Ishikawa (cell line): ENCODE measurements at regions not wholly inside any gene's neighbourhood (a gene's known extent, or its start where the extent isn't known, plus 50 kb on each side); places are given as distances from the start of the nearest gene placed in this dataset.

Experiments used
- CEBPB ChIP-seq: IDR thresholded peaks from 2 replicates; pipeline ENCODE4 v1.6.1; 2012
- CREB1 ChIP-seq: IDR thresholded peaks from 2 replicates; pipeline ENCODE4 v1.6.1; 2012; ENCODE audit warnings: low read depth
- EGR1 ChIP-seq: IDR thresholded peaks from 2 replicates; pipeline ENCODE4 v1.6.1; 2012
- EP300 ChIP-seq: IDR thresholded peaks from 2 replicates; pipeline ENCODE4 v1.6.1; 2012; ENCODE audit warnings: borderline replicate concordance
- FOXM1 ChIP-seq: IDR thresholded peaks from 2 replicates; pipeline ENCODE4 v1.6.1; 2012; ENCODE audit warnings: low read depth, borderline replicate concordance
- NFIC ChIP-seq: IDR thresholded peaks from 2 replicates; pipeline ENCODE4 v1.6.1; 2012
- RAD21 ChIP-seq: IDR thresholded peaks from 2 replicates; pipeline ENCODE4 v1.6.1; 2012; ENCODE audit warnings: low read depth
- TAF1 ChIP-seq: IDR thresholded peaks from 2 replicates; pipeline ENCODE4 v1.6.1; 2012; ENCODE audit warnings: low read depth, mild to moderate bottlenecking
- TCF12 ChIP-seq: IDR thresholded peaks from 2 replicates; pipeline ENCODE4 v1.6.1; 2012; ENCODE audit warnings: low read depth
- TEAD4 ChIP-seq: IDR thresholded peaks from 2 replicates; pipeline ENCODE4 v1.6.1; 2012
- YY1 ChIP-seq: IDR thresholded peaks from 2 replicates; pipeline ENCODE4 v1.6.1; 2012; ENCODE audit warnings: low read depth
- ZBTB7A ChIP-seq: IDR thresholded peaks from 2 replicates; pipeline ENCODE4 v1.6.1; 2012; ENCODE audit warnings: low read depth
- TF ChIP-seq, protein P1 (sequence below): IDR thresholded peaks from 2 replicates; pipeline ENCODE4 v1.6.1; 2012; ENCODE audit warnings: low read depth, mild to moderate bottlenecking
- TF ChIP-seq, protein P2 (sequence below): IDR thresholded peaks from 2 replicates; pipeline ENCODE4 v1.6.1; 2012
- TF ChIP-seq, protein P3 (sequence below): IDR thresholded peaks from 2 replicates; pipeline ENCODE4 v1.6.1; 2012

DNA sequence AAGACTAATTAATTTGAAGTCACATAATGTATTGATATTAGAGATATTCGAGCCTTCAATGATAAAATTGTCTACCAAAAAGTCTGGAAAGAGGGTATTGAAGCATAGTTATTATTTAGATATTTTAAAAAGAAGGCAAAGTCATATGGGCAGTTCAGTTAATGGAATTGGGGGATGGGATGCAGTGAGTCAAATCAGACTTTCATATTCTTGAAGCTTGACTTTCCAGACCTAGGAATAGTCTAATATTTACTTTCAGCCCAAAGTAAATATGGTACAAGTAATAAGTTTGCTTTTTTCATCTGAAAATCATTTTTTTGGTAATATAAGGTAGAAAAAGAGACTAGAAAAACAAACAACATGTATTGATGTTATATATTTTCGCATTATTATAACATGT, 2017.8 kb downstream of the C4orf33 start:
- no peak for TF ChIP-seq CEBPB
- no peak for TF ChIP-seq ZBTB7A
- TF ChIP-seq TCF12 = no peak
- TF ChIP-seq EP300 = no peak
- TF ChIP-seq CREB1 = no peak
- no peak for TF ChIP-seq FOXM1
- TF ChIP-seq, protein P1, sequence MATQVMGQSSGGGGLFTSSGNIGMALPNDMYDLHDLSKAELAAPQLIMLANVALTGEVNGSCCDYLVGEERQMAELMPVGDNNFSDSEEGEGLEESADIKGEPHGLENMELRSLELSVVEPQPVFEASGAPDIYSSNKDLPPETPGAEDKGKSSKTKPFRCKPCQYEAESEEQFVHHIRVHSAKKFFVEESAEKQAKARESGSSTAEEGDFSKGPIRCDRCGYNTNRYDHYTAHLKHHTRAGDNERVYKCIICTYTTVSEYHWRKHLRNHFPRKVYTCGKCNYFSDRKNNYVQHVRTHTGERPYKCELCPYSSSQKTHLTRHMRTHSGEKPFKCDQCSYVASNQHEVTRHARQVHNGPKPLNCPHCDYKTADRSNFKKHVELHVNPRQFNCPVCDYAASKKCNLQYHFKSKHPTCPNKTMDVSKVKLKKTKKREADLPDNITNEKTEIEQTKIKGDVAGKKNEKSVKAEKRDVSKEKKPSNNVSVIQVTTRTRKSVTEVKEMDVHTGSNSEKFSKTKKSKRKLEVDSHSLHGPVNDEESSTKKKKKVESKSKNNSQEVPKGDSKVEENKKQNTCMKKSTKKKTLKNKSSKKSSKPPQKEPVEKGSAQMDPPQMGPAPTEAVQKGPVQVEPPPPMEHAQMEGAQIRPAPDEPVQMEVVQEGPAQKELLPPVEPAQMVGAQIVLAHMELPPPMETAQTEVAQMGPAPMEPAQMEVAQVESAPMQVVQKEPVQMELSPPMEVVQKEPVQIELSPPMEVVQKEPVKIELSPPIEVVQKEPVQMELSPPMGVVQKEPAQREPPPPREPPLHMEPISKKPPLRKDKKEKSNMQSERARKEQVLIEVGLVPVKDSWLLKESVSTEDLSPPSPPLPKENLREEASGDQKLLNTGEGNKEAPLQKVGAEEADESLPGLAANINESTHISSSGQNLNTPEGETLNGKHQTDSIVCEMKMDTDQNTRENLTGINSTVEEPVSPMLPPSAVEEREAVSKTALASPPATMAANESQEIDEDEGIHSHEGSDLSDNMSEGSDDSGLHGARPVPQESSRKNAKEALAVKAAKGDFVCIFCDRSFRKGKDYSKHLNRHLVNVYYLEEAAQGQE = no peak
- TF ChIP-seq RAD21 = no peak
- no peak for TF ChIP-seq EGR1
- no peak for TF ChIP-seq TEAD4
- TF ChIP-seq, protein P2, sequence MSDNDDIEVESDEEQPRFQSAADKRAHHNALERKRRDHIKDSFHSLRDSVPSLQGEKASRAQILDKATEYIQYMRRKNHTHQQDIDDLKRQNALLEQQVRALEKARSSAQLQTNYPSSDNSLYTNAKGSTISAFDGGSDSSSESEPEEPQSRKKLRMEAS = no peak
- no peak for TF ChIP-seq TAF1

DNA sequence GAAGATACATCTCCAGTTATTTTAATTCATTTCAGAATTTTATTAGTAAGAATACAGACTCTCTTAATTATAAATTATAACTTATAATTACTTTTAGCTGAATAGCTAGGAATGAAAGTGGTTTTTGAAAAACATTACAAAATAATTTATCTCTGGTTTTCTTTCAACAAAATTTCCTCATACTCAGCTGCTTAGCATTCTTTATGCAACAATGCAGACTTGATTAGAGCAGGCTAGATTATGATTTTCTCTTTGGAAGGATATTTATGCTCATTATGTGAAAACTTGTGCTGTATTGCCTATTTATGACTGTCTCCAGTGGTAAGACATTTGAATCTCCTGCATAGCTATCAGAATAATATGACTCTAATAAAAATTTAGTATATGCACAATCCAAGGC, 2023.7 kb downstream of the C4orf33 start:
- TF ChIP-seq RAD21 (no peak), CEBPB (no peak), TEAD4 (no peak), CREB1 (no peak), FOXM1 (no peak), TAF1 (no peak), NFIC (no peak), EGR1 (no peak), TCF12 (no peak), YY1 (no peak), ZBTB7A (no peak), EP300 (no peak)
- TF ChIP-seq, protein P1 = no peak
- TF ChIP-seq, protein P3, sequence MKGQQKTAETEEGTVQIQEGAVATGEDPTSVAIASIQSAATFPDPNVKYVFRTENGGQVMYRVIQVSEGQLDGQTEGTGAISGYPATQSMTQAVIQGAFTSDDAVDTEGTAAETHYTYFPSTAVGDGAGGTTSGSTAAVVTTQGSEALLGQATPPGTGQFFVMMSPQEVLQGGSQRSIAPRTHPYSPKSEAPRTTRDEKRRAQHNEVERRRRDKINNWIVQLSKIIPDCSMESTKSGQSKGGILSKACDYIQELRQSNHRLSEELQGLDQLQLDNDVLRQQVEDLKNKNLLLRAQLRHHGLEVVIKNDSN = no peak
- TF ChIP-seq, protein P2 = no peak

DNA sequence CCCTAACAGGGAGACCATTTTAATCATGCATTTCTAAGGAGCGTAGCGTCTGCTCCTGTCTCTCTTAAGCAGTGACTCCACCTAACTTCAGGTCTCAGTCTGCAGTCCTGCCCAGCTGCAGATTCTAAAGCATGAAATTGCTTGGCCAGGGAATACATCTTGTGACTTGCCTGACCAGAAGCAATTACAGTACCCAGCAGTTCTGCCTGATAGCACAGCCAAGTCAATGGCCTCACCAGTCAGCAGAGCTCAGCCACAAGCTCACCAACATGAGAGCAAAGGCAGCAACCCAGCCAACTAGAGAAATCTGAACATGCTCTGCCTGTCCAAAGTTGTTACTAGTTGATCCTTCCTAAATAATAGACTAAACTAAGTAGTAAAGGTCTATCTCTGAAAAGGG, 2011.9 kb upstream of the PCDH10 start:
- TF ChIP-seq, protein P1 = no peak
- no peak for TF ChIP-seq RAD21
- no peak for TF ChIP-seq EGR1
- TF ChIP-seq NFIC = no peak
- TF ChIP-seq FOXM1 = no peak
- TF ChIP-seq YY1 = no peak
- no peak for TF ChIP-seq TEAD4
- TF ChIP-seq TAF1 = no peak
- TF ChIP-seq TCF12 = no peak
- no peak for TF ChIP-seq ZBTB7A
- no peak for TF ChIP-seq CEBPB
- no peak for TF ChIP-seq CREB1
- TF ChIP-seq, protein P3 = no peak
- no peak for TF ChIP-seq EP300

DNA sequence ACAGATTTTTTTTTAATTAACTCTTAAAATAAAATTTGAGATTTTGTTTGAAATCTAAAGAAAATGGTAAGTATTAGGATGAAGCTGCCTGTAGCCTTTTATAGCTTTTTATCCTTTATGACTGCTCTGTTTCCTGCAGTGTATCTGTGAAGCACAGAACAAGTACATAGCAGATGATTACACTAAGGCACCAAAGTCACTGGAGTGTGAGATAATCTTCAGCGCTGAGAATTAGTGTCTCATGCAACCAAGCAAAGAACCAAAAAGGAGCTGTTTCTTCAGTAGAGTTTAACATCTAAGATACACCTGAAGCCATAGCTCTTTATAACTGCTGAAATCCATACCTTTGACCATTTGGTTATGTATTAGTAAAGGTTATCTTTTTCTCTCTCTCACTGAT, 1989.8 kb upstream of the PCDH10 start:
- TF ChIP-seq EGR1 (no peak), NFIC (no peak), TEAD4 (no peak)
- TF ChIP-seq, protein P1 = no peak
- TF ChIP-seq, protein P2 = no peak
